ENCODE measurements at regions not wholly inside any gene's neighbourhood (a gene's known extent, or its start where the extent isn't known, plus 50 kb on each side); places are given as distances from the start of the nearest gene placed in this dataset.

DNA sequence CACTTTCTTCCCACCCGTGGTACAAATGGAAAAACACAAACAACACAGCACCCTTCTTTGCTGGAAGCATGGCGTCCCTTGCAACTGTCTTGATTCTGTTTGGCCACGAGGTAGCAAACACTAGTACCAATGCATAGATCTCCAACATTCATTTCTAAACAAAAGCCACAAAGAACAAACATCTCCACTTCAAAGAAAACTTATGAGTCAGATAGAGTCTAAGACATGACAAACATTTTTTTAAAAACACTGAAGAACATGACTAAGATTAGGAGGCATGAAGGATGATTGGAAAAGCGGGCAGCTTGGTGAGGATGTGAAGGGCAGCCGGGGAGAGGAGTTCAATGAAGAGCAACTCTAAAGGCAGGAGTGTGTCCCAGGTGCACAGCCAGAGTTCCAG lies 197.6 kb upstream of the FAM9B start:
- TF ChIP-seq ZNF623 (tag by site-specific recombination; IDR thresholded peaks at IDR 0.05) (no peak), ZSCAN23 (tag by site-specific recombination; IDR thresholded peaks at IDR 0.05) (no peak), CTCF (tag by site-specific recombination; IDR thresholded peaks at IDR 0.05) (no peak), ZNF707 (tag by site-specific recombination; IDR thresholded peaks at IDR 0.05) (no peak), ZNF776 (tag by site-specific recombination; IDR thresholded peaks at IDR 0.05; ENCODE audit: borderline replicate concordance) (no peak), GLI4 (tag by site-specific recombination; IDR thresholded peaks at IDR 0.05) (no peak), ZNF416 (tag by site-specific recombination; IDR thresholded peaks at IDR 0.05) (no peak), YY1 (tag by site-specific recombination; IDR thresholded peaks at IDR 0.05) (no peak)
- TF ChIP-seq, protein P1, sequence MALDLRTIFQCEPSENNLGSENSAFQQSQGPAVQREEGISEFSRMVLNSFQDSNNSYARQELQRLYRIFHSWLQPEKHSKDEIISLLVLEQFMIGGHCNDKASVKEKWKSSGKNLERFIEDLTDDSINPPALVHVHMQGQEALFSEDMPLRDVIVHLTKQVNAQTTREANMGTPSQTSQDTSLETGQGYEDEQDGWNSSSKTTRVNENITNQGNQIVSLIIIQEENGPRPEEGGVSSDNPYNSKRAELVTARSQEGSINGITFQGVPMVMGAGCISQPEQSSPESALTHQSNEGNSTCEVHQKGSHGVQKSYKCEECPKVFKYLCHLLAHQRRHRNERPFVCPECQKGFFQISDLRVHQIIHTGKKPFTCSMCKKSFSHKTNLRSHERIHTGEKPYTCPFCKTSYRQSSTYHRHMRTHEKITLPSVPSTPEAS (tag by site-specific recombination; IDR thresholded peaks at IDR 0.05), result no peak
- TF ChIP-seq, protein P2, sequence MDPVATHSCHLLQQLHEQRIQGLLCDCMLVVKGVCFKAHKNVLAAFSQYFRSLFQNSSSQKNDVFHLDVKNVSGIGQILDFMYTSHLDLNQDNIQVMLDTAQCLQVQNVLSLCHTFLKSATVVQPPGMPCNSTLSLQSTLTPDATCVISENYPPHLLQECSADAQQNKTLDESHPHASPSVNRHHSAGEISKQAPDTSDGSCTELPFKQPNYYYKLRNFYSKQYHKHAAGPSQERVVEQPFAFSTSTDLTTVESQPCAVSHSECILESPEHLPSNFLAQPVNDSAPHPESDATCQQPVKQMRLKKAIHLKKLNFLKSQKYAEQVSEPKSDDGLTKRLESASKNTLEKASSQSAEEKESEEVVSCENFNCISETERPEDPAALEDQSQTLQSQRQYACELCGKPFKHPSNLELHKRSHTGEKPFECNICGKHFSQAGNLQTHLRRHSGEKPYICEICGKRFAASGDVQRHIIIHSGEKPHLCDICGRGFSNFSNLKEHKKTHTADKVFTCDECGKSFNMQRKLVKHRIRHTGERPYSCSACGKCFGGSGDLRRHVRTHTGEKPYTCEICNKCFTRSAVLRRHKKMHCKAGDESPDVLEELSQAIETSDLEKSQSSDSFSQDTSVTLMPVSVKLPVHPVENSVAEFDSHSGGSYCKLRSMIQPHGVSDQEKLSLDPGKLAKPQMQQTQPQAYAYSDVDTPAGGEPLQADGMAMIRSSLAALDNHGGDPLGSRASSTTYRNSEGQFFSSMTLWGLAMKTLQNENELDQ (tag by site-specific recombination; IDR thresholded peaks at IDR 0.05; ENCODE audit: low read depth), result no peak
